ENCODE measurements at regions not wholly inside any gene's neighbourhood (a gene's known extent, or its start where the extent isn't known, plus 50 kb on each side); places are given as distances from the start of the nearest gene placed in this dataset.
"Not testable (repeated sequence)": the region's sequence is repeated elsewhere in the genome, so short reads cannot be mapped to it uniquely, and the experiment has no call there.

DNA sequence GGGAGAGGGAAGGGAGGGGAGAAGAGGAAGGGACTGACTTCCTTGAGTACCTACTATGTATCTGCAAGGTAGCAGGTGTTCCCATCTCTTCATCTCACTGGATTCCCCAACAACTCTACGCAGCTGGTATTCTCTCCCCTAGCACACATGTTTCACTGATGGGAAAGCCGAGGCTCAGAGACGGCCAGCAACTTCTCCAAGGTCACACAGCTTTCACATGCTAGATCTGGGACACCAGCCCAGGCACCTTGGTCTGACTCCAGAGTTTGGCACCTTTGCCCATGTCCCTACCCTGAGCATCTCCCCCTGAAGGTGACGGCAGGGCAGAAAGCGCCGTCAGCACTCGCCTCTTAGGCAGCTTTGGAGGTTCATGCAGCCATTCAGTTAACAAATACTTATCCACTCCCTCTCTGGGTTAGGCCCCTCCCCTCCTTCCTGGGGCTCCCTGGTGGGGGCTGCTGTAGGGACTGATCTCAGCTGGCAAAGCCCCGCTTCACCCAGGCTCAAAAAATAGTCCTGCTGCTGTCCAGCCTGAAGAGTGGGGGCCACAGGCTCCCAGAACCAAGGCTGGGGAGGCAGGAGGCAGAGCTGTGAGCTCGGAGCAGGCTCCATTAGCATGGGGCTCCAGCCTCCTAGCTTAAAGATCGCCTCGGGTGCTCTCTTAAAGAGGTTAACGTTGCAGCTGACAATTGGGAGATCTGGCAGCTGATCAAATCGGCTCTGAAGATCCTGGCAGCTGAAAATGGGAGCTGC lies 79.4 kb downstream of the IGLL1 start:
- no peak for DNase-seq

DNA sequence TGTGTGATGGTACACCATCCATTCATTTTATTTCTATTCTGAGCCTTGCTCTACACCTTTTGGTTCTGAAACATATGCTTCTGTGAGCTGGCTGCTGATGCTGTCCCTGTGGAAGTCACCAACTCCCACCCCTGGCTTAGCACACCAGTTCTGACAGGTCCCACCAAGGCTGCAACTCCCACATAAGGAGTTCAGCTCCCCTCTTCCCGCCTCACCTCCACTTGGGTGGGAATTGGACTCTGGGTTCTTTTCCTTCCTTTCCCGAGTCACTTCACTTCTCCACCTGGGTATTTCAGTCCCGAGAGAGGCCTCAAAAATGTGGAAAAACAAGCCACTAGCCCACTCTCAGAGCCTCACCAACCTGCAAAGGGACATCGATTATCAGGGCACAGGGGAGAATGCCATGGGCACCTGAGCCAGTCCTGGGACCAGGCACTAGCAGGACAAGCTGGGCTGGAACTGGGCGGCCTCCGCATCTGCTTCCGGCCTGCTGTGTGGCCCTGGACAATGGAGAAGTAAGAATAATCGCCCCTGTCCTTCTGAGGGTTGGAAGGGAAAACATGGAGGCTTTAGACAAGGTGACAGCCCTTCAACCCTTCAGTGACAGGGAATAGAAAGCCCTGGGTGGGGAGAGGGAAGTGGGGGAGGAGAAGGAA lies 80.1 kb downstream of the IGLL1 start:
- no peak for DNase-seq

DNA sequence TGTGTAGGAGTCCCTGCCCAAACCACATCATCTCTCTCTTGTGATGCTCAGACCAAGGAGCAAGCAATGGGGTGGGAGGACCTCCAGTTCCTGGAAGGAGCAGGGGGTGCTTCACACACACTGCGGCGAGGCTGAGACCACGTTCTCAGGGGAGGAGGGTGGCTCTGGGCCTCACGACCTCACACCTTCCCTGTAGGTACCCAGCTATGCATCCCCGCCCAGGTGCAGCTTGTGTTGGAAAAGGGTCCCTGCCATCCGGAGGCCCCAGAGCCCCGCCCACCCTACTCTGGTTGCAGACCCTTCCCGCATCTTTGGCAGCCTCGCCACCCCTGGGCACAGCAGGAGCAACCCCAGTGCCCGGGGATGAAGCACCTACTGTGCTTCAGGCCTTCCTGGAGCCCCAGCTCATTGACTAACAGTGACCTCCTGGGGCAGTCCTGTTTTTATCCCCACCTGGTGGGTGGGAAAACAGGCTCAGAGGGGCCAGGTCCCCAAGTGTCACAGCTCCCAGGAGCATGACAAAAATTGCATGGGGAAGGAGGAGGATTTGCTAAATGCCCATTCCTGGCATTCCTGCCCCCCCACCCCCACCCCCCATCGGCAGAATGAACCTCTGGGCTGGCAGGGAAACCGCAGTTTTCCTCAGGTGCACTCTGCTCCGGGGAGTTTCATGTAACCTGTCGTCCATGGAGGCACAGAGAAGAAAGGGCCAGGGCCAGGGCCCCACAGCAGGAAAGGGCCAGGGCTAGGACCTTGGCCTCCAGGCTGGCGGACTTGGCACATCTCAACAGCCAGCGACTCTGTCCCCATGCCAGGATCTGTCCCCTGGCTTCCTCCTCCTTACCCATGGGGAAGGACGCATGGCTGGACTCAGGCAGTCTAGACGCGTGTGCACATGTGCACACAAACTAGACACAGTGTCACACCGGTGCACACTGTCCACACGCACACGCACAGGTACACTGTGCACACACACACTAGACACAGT lies 81.0 kb downstream of the IGLL1 start:
- no peak for DNase-seq

DNA sequence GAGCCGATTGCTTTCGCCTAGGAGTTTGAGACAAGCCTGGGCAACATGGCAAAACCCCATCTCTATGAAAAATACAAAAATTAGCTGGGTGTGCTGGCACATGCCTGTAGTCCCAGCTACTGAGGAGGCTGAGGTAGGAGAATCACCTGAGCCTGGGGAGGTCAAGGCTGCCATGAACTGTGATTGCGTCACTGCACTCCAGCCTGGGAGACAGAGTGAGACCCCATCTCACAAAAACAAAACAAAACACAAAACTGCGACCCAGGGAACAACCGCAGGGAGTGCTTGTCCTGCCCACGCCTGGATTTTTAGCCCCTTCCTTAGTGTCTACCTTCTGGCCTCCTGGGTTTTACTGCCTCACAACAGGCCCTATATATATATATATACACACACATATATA lies 82.2 kb downstream of the IGLL1 start:
- not testable (repeated sequence) for DNase-seq

DNA sequence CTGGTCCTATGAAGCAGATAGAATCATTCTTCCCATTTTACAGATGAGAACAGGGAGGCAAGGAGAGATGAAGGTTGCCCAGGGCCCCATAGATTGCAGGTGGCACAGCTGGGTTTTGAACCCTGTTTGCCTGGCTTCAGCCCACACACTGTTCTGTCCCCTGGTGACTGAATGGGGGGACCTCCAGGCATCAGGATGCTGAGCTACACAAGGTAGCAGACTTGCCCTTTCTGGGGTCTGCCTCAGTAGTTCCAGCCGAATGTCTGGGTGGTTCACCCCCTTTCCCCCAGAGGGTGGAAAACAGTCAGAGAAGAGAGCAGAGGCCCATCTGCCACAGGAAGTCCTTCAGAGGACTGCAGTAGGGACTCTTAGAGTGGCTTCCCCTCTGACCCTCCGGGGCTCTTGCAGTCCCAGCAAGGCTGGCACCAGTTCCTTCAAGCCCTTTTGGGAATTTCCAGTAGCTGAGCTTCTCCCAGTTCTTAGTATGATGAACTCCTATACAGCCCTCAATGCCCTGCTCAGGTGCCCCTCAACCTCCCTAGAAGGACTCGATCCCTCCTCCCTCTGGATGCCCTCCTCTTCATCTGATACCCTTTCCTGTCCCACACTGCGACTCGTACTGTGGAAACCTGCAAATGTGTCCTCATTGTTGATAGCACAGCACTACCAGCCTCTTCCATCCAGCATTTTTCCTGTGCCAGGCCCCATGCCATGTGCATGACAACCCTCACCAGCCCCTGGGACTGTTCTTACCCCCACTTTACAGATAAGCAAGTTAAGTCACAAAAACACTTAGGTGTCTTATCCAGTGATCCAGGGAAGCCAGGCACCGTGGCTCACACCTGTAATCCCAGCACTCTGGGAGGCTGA lies 82.8 kb downstream of the IGLL1 start:
- no peak for DNase-seq

DNA sequence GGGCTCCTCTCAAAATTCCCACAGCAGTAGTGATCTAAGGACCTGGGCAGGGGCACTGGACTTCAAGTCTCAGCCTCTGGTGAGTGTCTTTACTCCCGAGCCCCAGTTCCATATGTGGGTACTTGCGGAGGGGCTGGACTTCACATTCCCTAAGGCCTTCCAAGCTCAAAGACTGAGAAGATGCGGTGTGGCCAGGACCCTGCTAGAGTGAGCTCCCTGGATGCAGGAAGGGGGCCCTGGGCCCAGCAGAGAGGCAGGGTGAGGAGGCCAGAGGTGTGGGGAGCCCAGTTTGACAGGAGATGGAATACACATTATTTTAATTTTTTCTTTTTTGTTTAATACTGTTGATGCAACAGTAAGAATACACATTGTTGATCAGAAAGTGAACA lies 83.7 kb downstream of the IGLL1 start:
- DNase-seq, result no peak

DNA sequence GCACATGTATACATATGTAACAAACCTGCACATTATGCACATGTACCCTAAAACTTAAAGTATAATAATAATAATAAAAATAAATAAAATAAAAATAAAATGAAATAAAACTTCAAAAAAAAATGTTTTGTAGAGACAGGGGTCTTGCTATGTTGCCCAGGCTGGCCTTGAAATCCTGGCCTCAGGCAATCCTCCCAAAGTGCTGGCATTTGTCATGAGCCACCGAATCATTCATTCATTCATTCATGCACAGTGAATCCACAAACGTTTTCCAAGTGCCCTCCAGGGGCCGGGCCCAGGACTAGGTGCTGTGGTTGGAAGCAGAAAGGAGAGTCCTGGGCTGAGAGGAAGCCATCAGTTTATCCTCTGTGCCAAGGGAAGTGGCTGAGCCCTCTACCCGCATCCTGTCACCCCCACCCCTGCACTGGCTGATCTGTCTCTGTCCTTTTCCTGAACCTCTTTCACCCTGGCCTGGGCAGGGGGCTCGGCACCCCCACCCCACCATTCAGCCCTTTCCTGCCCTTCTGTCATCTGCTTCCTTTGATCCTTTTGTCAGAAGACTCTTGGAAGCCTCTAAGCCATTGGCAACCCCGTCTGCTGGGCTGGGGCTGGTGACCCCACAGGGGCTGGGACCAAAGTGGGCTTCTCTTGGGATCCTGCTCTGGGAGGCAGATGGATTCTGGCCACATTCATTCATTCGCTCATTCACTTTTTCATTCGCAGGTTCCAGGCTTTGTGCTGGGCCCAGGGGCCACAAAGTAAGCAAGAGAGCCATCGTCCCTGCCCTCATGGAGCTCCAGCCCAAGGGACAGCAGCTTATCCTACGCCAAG lies 84.3 kb downstream of the IGLL1 start:
- DNase-seq, result no peak

DNA sequence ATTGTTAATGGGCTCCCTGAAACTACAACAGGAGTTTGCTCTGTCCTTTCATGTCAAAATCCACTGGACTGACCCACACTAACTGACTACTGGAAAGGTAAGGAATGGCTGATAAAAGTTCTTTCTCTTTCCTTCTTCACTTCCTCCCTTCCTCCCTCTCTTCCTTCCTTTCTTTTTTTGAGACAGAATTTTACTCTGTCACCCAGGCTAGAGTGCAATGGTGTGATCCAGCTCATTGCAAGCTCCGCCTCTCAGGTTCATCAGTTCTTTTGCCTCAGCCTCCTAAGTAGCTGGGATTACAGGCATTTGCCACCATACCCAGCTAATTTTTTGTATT lies 85.2 kb downstream of the IGLL1 start:
- no peak for DNase-seq

DNA sequence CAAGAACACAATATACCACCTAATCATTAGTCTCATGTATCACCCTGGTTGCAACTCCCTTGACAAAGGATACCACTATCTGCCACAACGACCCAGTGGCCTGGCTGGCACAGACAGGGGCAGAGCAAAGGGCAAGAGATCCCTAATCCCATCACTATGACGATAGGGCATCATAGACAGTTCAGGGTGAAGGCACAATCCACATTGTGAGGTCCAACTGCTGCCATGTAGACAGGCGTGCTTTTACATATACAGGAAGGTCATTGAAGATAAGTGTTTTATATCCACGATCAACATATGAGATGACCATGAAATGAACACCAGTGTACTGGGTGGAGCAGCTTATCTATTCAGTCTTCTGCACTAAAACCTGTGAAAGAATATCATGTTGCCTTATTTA lies 94.6 kb downstream of the IGLL1 start:
- DNase-seq, result no peak

DNA sequence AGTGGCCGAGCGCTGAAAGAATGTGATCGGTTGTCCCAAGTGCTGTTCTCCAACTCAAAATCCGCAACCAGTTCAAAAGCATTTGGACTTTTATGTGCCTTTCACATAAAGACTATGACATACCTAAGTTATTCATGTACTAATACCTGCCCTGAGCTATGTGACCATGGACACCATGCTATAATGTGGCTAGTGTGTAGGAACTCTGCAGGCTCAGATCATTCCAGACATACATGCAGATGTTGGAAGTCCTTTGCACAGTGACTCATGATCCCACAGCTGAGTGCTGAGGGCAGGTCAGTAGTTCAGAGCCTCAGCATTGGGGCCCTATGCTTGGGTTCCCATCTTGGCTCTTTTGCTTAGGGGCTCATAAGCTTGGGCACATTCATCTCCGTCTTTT lies 95.4 kb downstream of the IGLL1 start:
- no peak for DNase-seq

DNA sequence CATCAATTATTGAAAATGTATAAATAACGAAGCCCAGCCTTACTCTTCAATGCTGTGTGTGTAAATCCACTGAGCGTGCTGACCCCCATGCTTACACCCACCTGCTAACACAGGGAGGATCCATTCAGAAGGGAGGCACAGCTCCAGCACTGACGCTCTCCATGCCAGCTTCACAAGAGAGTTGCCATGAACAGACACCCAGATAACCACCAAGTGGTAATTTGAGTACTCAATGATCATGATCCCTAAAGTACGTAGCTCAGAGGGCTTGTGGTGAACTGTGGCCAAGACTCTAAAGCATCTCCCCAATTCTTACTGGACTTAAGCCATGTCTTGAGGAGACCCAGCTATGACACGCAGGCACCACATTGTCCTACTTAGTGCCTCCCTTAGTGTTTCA lies 98.7 kb downstream of the IGLL1 start:
- DNase-seq, result no peak

DNA sequence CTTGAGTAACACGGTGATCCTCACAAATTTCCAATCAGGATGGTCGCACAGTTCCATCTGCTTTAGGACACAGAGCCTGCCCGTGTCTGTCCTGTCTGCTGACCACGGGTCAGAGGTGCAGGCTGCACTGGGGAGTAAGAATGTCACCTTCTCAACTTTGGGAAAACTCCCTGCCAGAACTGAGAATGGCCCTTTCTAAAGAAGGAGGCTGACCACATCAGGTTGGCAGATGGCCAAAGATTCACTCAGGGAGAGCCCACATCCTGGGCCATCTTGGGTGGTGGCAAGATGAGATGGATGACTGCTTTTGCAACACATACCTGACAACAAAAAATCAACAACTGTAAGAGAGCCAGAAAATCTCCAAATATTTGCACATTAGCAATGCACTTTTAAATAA lies 101.9 kb downstream of the IGLL1 start:
- DNase-seq, result no peak

DNA sequence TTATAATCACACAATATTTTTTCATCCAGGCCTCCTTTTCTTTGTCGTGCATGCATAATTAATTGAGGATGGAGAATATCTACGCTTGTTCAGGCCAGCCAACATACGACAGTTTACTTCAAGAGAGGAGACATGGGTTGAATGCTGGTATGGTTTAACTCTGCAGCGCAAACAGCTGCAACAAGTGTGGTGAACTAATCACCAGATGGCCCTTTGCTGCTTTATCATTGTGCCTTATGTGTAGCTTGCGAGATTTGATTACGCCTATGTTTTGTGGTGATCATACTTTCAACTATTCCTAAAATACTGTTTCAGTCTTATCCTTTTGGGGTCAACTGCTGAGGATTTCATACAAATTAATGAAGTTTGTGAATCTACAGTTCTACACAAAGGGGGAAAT lies 105.6 kb downstream of the IGLL1 start:
- DNase-seq, result not testable (repeated sequence)

DNA sequence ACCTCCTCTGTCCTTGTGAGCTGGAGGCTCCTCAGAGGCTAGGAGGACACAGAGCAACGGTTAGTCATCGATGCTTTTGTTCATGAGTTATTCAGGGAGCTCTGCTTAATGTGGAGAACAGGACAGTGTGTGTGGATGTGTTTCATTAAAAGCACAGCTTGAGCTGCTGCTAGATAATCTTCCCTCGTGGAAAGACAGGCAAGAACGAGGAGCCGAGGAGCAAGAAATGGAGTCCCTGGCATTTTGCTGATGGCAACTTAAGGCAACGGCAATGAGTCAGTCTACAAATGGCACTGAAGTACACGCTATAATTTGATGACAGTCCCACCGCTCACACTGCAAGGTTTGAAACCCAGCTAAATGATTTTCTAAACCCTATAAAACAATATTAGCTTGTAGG lies 106.2 kb downstream of the IGLL1 start:
- DNase-seq, result no peak

DNA sequence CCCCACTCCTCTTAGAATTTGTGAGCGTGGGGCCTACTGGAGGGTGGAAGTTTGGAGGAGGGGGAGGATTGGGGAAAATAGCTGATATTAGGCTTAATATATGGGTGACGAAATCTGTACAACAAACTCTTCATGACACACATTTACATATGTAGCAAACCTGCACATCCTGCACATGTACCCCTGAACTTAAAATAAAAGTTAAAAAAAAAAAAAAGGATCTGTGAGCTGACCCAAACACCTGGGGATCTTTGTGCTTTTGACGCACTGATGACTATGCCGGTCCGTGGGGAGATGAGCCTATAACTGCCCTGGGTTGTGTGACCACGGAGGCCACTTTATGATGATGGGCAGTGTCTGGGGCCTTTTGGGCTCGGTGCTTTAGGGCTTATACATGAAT lies 107.7 kb downstream of the IGLL1 start:
- not testable (repeated sequence) for DNase-seq

DNA sequence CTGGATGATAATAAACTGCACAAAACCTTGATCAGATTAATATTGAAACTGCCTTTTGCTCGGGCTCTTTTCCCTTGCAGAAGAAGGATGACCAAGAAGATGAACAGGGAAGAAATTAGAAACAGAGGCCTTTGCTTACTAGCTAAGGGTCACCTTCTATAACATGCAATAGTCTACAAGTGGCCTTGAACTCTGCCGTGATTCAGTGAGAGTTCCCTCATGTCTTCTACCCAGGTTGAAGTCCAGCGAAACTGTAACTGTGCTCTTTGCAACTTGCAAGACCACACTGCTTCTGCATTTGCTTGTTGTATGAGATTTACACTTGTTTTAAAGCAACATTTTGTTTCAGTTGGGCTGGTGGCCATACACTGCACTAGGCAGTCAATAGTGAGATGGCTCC lies 108.4 kb downstream of the IGLL1 start:
- no peak for DNase-seq

DNA sequence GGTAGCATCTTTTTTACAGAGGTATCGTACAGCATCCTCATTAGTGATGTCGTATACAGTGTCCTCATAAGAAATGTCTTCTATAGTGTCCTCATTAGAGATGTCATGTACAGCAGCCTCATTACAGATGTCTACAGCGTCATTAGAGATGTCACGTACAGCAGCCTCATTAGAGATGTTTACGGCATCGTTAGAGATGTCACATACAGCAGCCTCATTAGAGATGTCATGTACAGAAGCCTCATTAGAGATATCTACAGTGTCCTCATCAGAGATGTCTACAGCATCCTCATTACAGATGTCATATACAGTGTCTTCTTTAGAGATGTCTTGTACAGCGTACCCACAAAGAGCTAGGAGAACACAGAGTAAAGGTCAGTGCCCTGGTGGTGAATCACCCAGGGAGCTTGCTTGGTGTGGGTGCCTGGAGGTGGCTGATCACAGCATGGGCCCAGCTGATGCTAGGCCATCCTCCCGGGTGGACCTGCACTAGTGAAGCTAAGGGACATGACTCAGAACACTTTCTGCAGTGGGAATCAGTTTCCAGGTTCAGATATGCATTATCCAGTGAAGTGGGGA lies 109.2 kb downstream of the IGLL1 start:
- DNase-seq, result no peak

DNA sequence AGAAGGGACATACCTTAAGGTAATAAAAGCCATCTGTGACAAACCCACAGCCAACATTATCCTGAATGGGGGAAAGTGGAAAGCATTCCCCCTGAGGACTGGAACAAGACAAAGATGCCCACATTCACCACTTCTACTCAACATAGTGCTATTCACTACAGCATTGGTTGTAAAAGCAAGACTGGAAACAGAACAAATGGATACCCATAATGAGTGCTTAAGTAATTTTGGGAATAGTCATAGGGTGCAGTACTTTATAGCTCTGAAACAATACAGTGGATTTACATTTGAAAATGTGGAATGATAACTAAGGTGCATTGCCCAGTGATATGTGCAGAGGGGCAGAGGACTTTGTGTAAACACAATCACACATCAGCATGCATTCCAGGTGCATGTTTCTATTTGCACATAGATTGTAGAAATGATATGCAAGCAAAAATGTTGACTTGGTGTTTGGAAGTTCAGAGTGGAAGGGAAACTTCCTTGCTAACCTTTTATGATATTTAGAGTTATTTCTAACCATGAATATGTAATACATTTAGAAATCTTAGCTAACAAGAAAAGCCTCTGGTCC lies 112.3 kb downstream of the IGLL1 start:
- DNase-seq, result no peak

DNA sequence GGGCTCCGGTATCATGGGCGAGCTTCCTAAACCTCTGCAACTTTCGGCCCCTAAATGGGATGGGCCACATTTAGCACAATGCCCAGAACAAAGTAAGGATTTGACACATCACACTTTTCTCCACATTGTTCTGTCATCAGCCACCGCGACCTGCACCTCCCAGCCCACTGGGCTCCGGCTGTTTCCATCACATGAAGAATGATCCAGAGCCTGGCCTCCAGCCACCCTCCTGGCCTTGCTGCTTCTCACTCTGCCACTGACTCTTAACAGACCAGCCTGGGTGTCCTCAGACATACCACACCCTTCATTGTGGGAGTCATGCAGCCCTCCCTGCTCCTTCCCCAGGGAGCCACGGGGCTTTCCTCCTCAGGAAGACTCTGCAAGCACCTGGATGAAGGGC lies 113.7 kb downstream of the IGLL1 start:
- no peak for DNase-seq

DNA sequence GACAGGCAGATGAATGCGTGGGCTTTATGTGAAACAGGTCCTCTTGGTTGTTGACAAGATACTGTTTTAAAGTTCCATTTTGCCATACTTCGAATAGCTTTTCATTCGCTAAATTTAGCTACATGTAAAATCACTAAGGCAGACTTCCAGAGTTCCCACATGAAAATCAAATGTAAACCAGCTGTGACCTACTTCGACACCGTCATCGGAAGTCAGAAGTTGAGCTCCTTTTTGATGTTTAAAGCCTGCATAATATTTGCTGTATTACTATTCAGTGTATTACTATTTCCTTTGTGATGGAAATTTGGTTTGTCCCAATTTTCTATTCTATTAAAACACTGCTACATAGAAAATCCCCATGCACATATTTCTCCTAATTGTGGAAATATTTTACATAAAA lies 115.3 kb downstream of the IGLL1 start:
- DNase-seq, result not testable (repeated sequence)

DNA sequence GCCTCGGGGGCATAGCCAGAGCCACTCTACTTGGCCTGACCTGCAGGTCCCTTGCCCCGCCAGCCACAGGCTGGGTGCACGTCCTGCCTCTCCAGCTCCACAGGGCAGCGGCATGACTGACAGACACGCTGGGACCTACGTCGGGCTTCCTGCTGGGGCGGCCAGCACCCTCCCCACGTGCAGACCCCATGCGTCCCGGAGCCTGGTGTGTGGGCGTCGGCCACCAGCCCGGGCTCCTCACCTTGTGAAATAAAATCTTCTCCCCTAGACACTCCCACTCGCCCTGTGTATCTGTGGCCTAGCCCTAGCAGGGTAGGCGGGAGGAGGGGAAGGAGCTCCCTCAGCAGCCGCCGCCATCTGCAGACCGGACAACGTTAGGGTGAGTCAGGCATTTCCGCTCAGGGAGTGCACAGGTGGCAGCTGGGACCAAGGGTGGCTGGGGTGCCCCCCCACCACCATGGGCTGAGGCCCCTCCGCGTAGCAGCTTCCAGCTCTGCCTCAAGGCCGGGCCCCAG lies 119.5 kb downstream of the IGLL1 start:
- DNase-seq, result not testable (repeated sequence)
